DOHH2 (cell line): ENCODE measurements at regions not wholly inside any gene's neighbourhood (a gene's known extent, or its start where the extent isn't known, plus 50 kb on each side); places are given as distances from the start of the nearest gene placed in this dataset.

Experiments
- CTCF ChIP-seq: fragments of 200-600 bp; sonication (generic); IDR thresholded peaks from one replicate; pipeline ENCODE4 v1.5.1; 2014; ENCODE audit warnings: antibody characterized with exemption, mild to moderate bottlenecking, low read depth, low read length; ENCODE audit not compliant: poor library complexity, severe bottlenecking
- EZH2phosphoT487 ChIP-seq: fragments of 200-600 bp; sonication (generic); IDR thresholded peaks from 2 replicates; pipeline ENCODE4 v1.6.1; 2017; ENCODE audit warnings: borderline replicate concordance, mild to moderate bottlenecking, antibody characterized with exemption, low read length, moderate library complexity, mixed read lengths

- TF ChIP-seq CTCF (no peak), EZH2phosphoT487 (no peak)
Measured at GRCh38 chr3:64859625-64860535, 172.1 kb upstream of the ADAMTS9 start.
